Nephron progenitor cell (in vitro differentiated cells): ENCODE measurements at regions not wholly inside any gene's neighbourhood (a gene's known extent, or its start where the extent isn't known, plus 50 kb on each side); places are given as distances from the start of the nearest gene placed in this dataset.

ENCODE experiments used
- DNase-seq: peaks from one replicate; pipeline ENCODE4 v3.0.0; 2021
- H3K27ac Mint-ChIP-seq: 2 replicates; pipeline ENCODE4 v1.8.0; 2021; ENCODE audit warnings: mild to moderate bottlenecking, moderate library complexity, mixed read lengths
- H3K27me3 Mint-ChIP-seq: 2 replicates; pipeline ENCODE4 v1.8.0; 2021; ENCODE audit warnings: mild to moderate bottlenecking, low read depth, mixed read lengths; ENCODE audit not compliant: poor library complexity
- H3K36me3 Mint-ChIP-seq: 2 replicates; pipeline ENCODE4 v1.8.0; 2021; ENCODE audit warnings: low read depth, mixed read lengths
- H3K4me1 Mint-ChIP-seq: 2 replicates; pipeline ENCODE4 v1.8.0; 2021; ENCODE audit warnings: mixed read lengths
- H3K4me3 Mint-ChIP-seq: 2 replicates; pipeline ENCODE4 v1.8.0; 2021; ENCODE audit warnings: mild to moderate bottlenecking, moderate library complexity, mixed read lengths
- H3K9me3 Mint-ChIP-seq: 2 replicates; pipeline ENCODE4 v1.8.0; 2021; ENCODE audit warnings: mild to moderate bottlenecking, moderate library complexity, mixed read lengths
- TF ChIP-seq, protein P1 (sequence below): fragments of 200-600 bp; sonication (generic); IDR thresholded peaks from 2 replicates; pipeline ENCODE4 v1.5.0; 2021; ENCODE audit warnings: antibody characterized with exemption

DNA sequence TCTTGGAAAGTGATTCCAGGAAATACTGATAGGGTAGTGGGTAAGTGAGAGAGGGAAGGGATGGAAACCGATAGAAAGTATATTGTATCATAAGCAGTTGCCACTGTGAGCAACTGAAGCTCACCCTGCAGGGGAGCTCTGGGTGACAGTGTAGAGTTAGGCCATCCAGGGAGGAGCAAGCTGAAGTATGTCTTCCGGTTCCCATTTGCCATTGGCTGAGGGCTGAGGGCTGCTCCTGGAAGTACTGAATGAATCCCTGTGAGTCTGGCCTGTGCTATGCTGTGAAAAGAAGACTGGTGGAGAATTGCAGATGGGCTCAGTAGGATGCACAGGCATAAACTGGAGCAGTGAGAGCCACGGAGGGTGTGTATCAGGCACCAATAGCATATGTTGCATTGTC is 348.3 kb downstream of the MFSD1 start:
- TF ChIP-seq, protein P1, sequence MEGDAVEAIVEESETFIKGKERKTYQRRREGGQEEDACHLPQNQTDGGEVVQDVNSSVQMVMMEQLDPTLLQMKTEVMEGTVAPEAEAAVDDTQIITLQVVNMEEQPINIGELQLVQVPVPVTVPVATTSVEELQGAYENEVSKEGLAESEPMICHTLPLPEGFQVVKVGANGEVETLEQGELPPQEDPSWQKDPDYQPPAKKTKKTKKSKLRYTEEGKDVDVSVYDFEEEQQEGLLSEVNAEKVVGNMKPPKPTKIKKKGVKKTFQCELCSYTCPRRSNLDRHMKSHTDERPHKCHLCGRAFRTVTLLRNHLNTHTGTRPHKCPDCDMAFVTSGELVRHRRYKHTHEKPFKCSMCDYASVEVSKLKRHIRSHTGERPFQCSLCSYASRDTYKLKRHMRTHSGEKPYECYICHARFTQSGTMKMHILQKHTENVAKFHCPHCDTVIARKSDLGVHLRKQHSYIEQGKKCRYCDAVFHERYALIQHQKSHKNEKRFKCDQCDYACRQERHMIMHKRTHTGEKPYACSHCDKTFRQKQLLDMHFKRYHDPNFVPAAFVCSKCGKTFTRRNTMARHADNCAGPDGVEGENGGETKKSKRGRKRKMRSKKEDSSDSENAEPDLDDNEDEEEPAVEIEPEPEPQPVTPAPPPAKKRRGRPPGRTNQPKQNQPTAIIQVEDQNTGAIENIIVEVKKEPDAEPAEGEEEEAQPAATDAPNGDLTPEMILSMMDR = no peak
- no peaks in the 10 kb centered on the region for H3K27me3 Mint-ChIP-seq
- DNase-seq = no peak
- H3K36me3 Mint-ChIP-seq = no peaks in the 10 kb centered on the region
- no peaks in the 10 kb centered on the region for H3K9me3 Mint-ChIP-seq
- H3K4me1 Mint-ChIP-seq = peaks cover 7% of the 10 kb centered on the region
- no peak overlapping the region for H3K4me3 Mint-ChIP-seq
- no peak overlapping the region for H3K27ac Mint-ChIP-seq

DNA sequence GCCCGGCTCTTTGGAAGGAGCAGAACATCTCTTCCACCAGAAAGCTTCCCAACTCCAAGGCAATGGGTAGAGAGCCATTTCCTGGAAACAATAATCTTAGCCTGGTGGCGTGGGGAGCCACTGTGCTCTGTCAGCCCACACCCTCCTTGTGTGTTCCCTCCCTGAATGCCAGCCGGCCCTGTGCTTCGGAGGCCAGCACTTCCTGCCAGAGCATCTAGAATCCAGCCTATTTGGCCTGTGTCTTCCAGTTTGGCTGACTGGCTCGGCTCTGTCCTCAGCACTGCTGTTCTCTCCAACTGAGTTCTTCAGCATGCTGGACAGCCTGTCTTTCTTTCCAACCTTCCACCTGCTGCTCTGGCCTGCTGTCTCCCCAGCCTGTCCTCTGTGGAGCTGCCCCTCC is 349.3 kb downstream of the MFSD1 start:
- TF ChIP-seq, protein P1 = no peak
- DNase-seq = no peak
- H3K4me1 Mint-ChIP-seq = no peaks in the 10 kb centered on the region
- H3K27me3 Mint-ChIP-seq = no peaks in the 10 kb centered on the region
- no peaks in the 10 kb centered on the region for H3K36me3 Mint-ChIP-seq
- H3K9me3 Mint-ChIP-seq = no peaks in the 10 kb centered on the region
- no peak overlapping the region for H3K27ac Mint-ChIP-seq
- H3K4me3 Mint-ChIP-seq = no peak overlapping the region

DNA sequence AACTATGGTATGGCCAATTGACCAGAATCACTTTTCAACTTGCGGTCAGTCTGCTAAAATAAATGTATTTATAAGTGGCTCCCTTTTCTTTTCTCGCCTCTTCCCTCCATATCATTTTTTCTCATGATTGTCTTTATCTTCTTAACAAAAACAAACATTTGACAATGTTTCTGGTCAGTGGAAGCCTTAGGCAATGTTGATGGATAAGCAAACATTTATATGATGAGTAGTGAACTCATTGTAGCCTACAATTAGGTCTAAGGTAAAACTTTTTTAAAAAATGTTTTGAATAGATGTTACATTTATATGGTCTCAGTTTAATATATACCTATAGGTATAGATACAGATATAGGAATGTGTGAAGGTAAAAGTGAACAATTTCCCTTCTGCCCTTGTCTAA is 355.4 kb downstream of the MFSD1 start:
- no peaks in the 10 kb centered on the region for H3K4me1 Mint-ChIP-seq
- TF ChIP-seq, protein P1 = no peak
- DNase-seq = no peak
- peaks cover 5% of the 10 kb centered on the region for H3K27me3 Mint-ChIP-seq
- no peak overlapping the region for H3K4me3 Mint-ChIP-seq
- no peaks in the 10 kb centered on the region for H3K36me3 Mint-ChIP-seq
- no peak overlapping the region for H3K27ac Mint-ChIP-seq
- no peaks in the 10 kb centered on the region for H3K9me3 Mint-ChIP-seq

DNA sequence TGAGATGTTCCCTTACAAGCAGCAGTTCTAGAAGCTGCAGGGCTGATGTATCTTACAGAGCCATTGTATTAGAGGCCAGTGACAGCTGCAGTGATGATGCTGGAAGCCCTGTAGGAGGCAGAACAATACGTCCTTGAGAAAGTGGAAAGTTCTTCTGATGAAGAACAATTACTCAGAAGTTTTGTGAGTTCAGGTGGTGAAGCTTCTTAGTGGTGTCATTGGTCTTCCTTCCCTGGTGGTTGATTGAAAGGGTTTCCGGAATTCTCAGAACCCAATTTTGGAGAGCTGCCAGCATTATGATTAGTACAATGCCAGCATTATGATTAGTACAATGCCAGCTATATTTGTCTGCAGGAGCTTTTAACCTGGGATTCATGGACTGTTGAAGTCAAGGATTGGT is 356.4 kb downstream of the MFSD1 start:
- Mint-ChIP-seq H3K9me3 (no peaks in the 10 kb centered on the region), H3K4me3 (no peak overlapping the region), H3K27me3 (peaks cover 5% of the 10 kb centered on the region), H3K27ac (no peak overlapping the region), H3K36me3 (no peaks in the 10 kb centered on the region), H3K4me1 (no peaks in the 10 kb centered on the region)
- TF ChIP-seq, protein P1 = no peak
- no peak for DNase-seq

DNA sequence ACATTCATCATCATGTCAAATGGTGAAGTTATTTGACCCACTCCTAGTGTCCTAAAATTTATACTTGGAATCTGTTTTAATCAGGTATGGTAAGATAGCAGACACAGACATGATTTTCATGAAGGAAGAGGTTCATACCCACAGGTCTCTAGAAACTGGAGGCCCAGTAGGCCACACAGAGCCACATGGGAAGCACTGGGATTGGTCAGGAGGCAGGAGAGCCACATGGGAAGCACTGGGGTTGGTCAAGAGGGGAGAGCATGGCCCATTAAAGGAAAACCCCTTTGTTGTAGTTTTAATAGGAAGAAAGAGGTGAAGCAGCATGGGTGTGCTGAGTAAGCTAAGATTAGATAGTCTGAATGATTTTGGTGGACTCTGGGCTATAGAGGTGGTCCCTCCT is 356.9 kb downstream of the MFSD1 start:
- Mint-ChIP-seq H3K27me3 (peaks cover 8% of the 10 kb centered on the region), H3K9me3 (no peaks in the 10 kb centered on the region), H3K36me3 (no peaks in the 10 kb centered on the region), H3K4me3 (no peak overlapping the region), H3K4me1 (no peaks in the 10 kb centered on the region), H3K27ac (no peak overlapping the region)
- TF ChIP-seq, protein P1 = no peak
- no peak for DNase-seq

DNA sequence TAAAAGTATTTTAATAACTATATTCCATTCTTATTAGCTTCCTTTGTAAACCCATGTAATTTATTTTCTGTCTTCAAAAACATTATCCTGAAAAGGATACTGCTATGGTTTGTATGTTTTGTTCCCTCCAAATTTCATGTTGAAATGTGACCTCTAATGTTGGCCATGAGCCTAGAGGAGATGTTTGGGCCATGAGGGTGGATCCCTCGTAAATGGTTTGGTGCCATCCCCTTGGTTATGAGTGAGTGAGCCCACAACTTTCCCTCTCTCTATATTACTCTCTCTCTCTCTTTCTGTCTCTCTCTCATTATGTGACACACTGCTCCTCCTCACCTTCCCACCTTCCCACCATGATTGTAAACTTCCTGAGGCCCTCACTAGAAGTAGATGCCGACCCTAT is 357.7 kb downstream of the MFSD1 start:
- H3K27ac Mint-ChIP-seq = no peak overlapping the region
- peaks cover 8% of the 10 kb centered on the region for H3K27me3 Mint-ChIP-seq
- H3K4me1 Mint-ChIP-seq = no peaks in the 10 kb centered on the region
- no peaks in the 10 kb centered on the region for H3K36me3 Mint-ChIP-seq
- no peaks in the 10 kb centered on the region for H3K9me3 Mint-ChIP-seq
- DNase-seq = no peak
- TF ChIP-seq, protein P1 = no peak
- H3K4me3 Mint-ChIP-seq = no peak overlapping the region
